ENCODE measurements at regions not wholly inside any gene's neighbourhood (a gene's known extent, or its start where the extent isn't known, plus 50 kb on each side); places are given as distances from the start of the nearest gene placed in this dataset.

GRCh38 chr13:107608736-107609135 lies 606.6 kb downstream of the LIG4 start:
- ATAC-seq: no peak
- H3K4me2 ChIP-seq (ENCODE audit: low read length): no peak overlapping the region
- H3K36me3 ChIP-seq (ENCODE audit: control insufficient read depth in 1 of 2, insufficient read depth in 2 of 2, low read length in 2 of 2): no peaks in the 10 kb centered on the region
- no peaks in the 10 kb centered on the region for H3K9me2 ChIP-seq (ENCODE audit: insufficient read depth)
- H3K9ac ChIP-seq (ENCODE audit: low read length): no peak overlapping the region
- no peaks in the 10 kb centered on the region for H4K20me1 ChIP-seq (ENCODE audit: insufficient read depth)
- TF ChIP-seq EZH2phosphoT487 (IDR thresholded peaks at IDR 0.05; ENCODE audit: borderline replicate concordance) (no peak), FOSL1 (IDR thresholded peaks at IDR 0.05; ENCODE audit: low read depth) (no peak), CEBPB (IDR thresholded peaks at IDR 0.05; ENCODE audit: low read depth) (no peak), SIN3A (IDR thresholded peaks at IDR 0.05; ENCODE audit: low read depth) (no peak), TCF7L2 (IDR thresholded peaks at IDR 0.05; ENCODE audit: borderline replicate concordance, extremely low read depth, insufficient read depth, insufficient read length) (no peak), ATF3 (IDR thresholded peaks at IDR 0.05) (no peak), ELF1 (IDR thresholded peaks at IDR 0.05; ENCODE audit: borderline replicate concordance, low read depth) (no peak), SP1 (IDR thresholded peaks at IDR 0.05; ENCODE audit: low read depth) (no peak), POLR2A (IDR thresholded peaks at IDR 0.05; ENCODE audit: borderline replicate concordance, extremely low read depth, insufficient read depth, insufficient read length) (no peak), YY1 (IDR thresholded peaks at IDR 0.05; ENCODE audit: extremely low read depth, insufficient replicate concordance, low read depth, low read length) (no peak), REST (IDR thresholded peaks at IDR 0.05; ENCODE audit: low read depth) (no peak), CTCF (IDR thresholded peaks at IDR 0.05 in 2 of 3, conservative IDR thresholded peaks at IDR 0.05 in 1 of 3; ENCODE audit: borderline replicate concordance in 1 of 3, insufficient read depth in 1 of 3, low read depth in 2 of 3, low read length in 2 of 3) (no peak), POLR2AphosphoS5 (IDR thresholded peaks at IDR 0.05; ENCODE audit: low read depth, low read length) (no peak), MAX (IDR thresholded peaks at IDR 0.05) (no peak), ZFX (IDR thresholded peaks at IDR 0.05) (no peak), RAD21 (IDR thresholded peaks at IDR 0.05; ENCODE audit: low read depth) (no peak), ZBTB33 (IDR thresholded peaks at IDR 0.05; ENCODE audit: extremely low read depth, insufficient replicate concordance, low read length) (no peak), SRF (IDR thresholded peaks at IDR 0.05; ENCODE audit: low read depth) (no peak), EGR1 (IDR thresholded peaks at IDR 0.05; ENCODE audit: low read depth) (no peak), JUND (IDR thresholded peaks at IDR 0.05) (no peak)
- ChIA-PET RAD21 (ENCODE audit: low non-redundant PET in 1 of 2, low total read pairs in 2 of 2, uncharacterized antibody in 2 of 2, unreplicated experiment in 2 of 2) (no interaction called here), CTCF (no interaction called here), POLR2A (no interaction called here)
- no peak for DNase-seq (ENCODE audit: low read depth, low spot score)
- peaks cover 3 to 9% of the 10 kb centered on the region in 2 experiments; a peak in 2 of 4 replicates for H3K9me3 ChIP-seq (ENCODE audit: control insufficient read depth in 1 of 2, insufficient read depth in 1 of 2, low read depth in 1 of 2, low read length in 2 of 2)
- H3K4me1 ChIP-seq (ENCODE audit: control insufficient read depth in 1 of 2, insufficient read depth in 2 of 2, low read length in 2 of 2): no peaks in the 10 kb centered on the region
- no peak overlapping the region for H2AFZ ChIP-seq (ENCODE audit: low read depth, low read length, poor library complexity, severe bottlenecking)
- H3K27ac ChIP-seq (ENCODE audit: low read depth, low read length): no peak overlapping the region
- H3K4me3 ChIP-seq (replicated peaks in 1 of 2; ENCODE audit: low read depth in 1 of 2, low read length in 2 of 2): no peak overlapping the region
- H3K79me2 ChIP-seq (ENCODE audit: insufficient read depth, low read length): no peaks in the 10 kb centered on the region
- BruUV-seq (replicated peaks): no TSS peak
- intact Hi-C loops (cut with micrococcal nuclease): no loop called here
- H3K27me3 ChIP-seq (ENCODE audit: insufficient read depth, low read length): no peaks in the 10 kb centered on the region
